Coronary artery (tissue), 2 donors: ENCODE measurements at regions not wholly inside any gene's neighbourhood (a gene's known extent, or its start where the extent isn't known, plus 50 kb on each side); places are given as distances from the start of the nearest gene placed in this dataset.

Experiments used
- DNase-seq: peaks from one replicate; pipeline ENCODE4 v3.0.0-alpha.2; 2017; ENCODE audit warnings: low spot score
- H3K27ac ChIP-seq, 2 donors: fragments of 200-600 bp; sonication (generic); one replicate each; pipeline ENCODE4 v1.5.1; 2016 to 2019
- H3K4me3 ChIP-seq: fragments of 200-600 bp; sonication (generic); 2 replicates; pipeline ENCODE4 v1.5.1; 2016; ENCODE audit warnings: mild to moderate bottlenecking, moderate library complexity
- CTCF ChIP-seq: fragments of 200-600 bp; sonication (generic); IDR thresholded peaks from one replicate; pipeline ENCODE4 v1.5.1; 2019; ENCODE audit warnings: antibody characterized with exemption

- peak overlapping the region; percentile 11 for H3K4me3 ChIP-seq
- DNase-seq = no peak
- TF ChIP-seq CTCF = no peak
- peak overlapping the region in 1 of 2 donors; percentile 58 for H3K27ac ChIP-seq
Measured at GRCh38 chr13:50693727-50694126, 149.8 kb downstream of the DLEU7 start.

- TF ChIP-seq CTCF = no peak
- Histone ChIP-seq H3K27ac (no peak overlapping the region), H3K4me3 (no peak overlapping the region)
- no peak for DNase-seq
Measured at GRCh38 chr13:50697746-50698539, 145.5 kb downstream of the DLEU7 start.

- no peak overlapping the region for H3K4me3 ChIP-seq
- no peak overlapping the region for H3K27ac ChIP-seq
- no peak for DNase-seq
- no peak for TF ChIP-seq CTCF
Measured at GRCh38 chr13:50699874-50700663, 143.4 kb downstream of the DLEU7 start.

GRCh38 chr13:50700664-50701305, 142.7 kb downstream of the DLEU7 start:
- Histone ChIP-seq H3K27ac (no peak overlapping the region), H3K4me3 (no peak overlapping the region)
- no peak for TF ChIP-seq CTCF
- DNase-seq = no peak

GRCh38 chr13:50701469-50701868, 142.0 kb downstream of the DLEU7 start:
- DNase-seq = no peak
- Histone ChIP-seq H3K4me3 (no peak overlapping the region), H3K27ac (no peak overlapping the region)
- no peak for TF ChIP-seq CTCF

GRCh38 chr13:50706505-50706904, 137.0 kb downstream of the DLEU7 start:
- no peak for DNase-seq
- no peak overlapping the region for H3K27ac ChIP-seq
- no peak overlapping the region for H3K4me3 ChIP-seq
- TF ChIP-seq CTCF = no peak
